Epidermal melanocyte (primary cell): ENCODE measurements at regions not wholly inside any gene's neighbourhood (a gene's known extent, or its start where the extent isn't known, plus 50 kb on each side); places are given as distances from the start of the nearest gene placed in this dataset.
"Not testable (repeated sequence)": the region's sequence is repeated elsewhere in the genome, so short reads cannot be mapped to it uniquely, and the experiment has no call there.

Experiments used
- DNase-seq: peaks from one replicate; pipeline ENCODE4 v3.0.0; 2011; ENCODE audit warnings: low spot score; ENCODE audit not compliant: insufficient read length

DNA sequence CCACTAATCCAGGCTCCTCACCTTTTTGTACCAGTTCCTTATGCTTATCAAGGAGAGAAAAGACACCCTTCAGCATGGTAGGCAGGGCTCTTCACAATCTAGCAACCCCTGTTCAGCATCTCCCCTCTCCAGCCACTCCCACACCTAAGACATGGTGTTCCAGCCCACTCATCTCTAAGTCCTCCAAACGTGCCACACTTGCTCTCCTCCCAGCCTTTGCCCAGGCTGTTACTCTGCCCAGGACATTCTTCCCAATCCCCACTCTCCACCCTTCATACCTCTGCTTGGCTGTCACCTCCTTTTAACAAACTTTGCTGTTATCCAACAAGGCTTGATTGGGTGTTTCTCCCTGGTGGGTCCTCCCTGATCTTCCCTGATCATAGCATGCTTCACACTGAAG, 270.6 kb upstream of the CHAC2 start:
- DNase-seq: no peak

DNA sequence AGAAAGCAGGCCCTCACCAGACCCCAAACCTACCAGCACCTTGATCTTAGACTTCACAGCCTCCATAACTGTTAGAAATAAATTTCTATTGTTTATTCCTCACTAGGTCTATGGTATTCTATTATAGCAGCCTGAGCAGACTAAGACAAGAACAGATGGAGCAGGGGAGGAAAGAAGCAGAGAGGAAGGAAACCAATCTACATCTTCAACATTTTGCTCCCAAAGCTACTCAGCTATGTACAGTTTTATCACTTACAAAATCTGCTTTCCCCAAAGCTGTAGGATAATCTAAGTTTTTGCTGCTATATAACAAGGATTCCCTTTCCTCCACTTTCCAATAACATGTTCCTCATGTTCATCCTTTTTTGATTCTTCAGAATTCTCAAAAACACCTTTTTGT, 274.4 kb upstream of the CHAC2 start:
- DNase-seq: no peak

DNA sequence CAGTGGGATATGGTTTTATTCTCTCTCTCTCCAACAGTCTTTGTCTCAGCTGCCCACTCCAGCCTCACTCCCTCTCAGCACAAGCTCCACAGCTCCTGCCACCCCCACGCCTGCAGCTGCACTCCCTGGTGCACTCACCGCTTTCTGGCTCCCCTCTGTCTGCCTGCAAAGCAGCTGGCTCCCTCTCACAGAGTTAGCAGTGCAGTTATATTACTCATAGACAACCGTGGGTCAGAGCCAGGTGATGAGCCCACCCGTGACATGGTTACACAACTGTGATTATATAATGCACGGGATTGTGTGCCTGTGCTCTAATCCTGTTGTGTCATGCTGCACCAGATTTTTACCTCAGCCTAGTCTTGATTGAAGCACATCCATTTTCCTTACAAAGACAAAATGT, 276.9 kb upstream of the CHAC2 start:
- DNase-seq: no peak

DNA sequence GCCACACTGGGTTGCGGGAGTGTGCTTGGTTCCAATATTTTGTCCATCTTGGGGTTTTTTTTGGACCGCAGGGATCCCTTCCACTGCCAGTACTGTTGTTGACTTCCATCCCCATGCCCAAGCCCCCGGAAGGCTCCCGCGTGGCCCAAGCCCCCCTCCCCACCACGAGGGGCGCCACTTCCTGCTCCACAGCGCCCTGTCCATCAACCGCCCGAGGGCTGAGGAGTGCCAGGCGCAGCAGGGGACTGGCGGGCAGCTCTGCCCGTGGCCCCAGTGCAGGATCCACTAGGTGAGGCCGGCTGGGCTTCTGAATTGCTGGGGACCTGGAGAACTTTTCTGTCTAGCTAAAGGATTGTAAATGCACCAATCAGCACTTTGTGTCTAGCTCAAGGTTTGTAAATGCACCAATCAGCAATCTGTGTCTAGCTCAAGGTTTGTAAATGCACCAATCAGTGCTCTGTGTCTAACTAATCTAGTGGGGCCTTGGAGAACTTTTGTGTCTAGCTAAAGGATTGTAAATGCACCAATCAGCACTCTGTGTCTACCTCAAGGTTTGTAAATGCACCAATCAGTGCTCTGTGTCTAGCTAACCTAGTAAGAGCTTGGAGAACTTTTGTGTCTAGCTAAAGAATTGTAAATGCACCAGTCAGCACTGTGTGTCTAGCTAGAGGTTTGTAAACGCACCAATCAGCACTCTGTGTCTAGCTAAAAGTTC, 281.3 kb upstream of the CHAC2 start:
- not testable (repeated sequence) for DNase-seq

DNA sequence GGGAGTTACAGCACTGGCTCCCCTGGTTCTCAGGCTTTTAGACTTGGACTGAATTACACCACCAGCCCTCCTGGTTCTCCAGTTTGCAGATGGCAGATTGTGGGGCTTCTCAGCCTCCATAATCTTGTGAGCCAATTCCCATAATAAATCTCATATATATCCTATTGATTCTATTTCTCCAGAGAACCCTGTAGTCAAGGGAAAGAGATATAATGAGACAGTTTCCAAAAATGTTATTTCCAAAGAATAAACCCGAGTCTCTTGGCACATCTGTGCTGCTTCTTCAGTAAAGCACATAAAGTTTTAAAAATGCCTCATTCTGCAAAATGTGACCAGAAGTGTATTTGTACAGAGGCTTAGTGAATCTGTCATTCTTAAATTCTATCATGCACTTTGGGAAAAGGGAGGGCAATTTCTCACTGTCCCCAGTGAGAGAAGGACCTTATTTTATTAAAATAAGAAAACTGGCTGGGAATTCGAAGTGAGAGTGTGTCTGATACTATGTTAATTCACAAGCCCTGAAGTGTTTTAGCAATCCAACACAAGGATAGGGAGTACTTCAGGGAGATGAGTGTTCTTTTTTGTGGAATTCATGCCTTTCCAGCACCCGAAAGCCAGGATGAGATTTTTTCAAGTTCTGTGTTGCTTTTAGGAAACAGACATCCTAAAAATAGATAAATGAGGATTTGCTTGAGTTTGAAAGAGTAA, 282.4 kb upstream of the CHAC2 start:
- no peak for DNase-seq

DNA sequence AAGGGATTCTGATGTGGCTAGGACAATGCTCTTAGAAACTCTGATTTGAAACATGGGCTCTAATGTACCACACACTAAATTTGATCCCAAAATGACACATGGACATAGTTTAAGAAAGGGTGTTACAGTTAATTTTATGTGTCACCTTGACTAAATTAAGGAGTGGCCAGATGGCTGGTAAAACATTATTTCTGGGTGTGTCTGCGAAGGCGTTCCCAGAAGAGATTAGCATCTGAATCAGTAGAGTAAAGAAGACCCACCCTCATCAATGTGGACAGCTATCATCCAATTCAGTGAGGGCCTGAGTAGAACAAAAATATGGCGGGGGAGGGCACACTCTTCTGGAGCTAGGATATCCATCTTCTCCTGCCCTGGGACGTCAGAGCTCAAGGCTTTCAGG, 283.1 kb upstream of the CHAC2 start:
- DNase-seq: no peak

DNA sequence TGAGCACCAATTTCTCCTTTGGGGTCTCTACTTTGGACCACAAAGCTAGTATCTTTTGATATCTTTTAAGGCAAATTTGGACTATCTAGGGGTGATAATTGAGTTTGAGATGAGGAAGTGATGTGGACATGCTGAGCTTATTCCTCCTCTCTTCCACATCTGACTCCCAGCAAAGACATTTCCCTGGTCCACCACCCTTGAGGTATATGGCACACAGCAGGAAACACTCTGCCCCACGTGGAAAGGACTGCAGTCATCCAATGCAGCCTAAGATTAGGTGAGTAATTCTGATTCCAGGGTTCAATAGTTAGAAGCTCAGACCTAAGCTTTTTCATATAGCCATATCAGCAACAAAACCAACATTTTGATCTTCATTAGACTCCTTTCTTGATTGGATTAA, 290.1 kb upstream of the CHAC2 start:
- no peak for DNase-seq

DNA sequence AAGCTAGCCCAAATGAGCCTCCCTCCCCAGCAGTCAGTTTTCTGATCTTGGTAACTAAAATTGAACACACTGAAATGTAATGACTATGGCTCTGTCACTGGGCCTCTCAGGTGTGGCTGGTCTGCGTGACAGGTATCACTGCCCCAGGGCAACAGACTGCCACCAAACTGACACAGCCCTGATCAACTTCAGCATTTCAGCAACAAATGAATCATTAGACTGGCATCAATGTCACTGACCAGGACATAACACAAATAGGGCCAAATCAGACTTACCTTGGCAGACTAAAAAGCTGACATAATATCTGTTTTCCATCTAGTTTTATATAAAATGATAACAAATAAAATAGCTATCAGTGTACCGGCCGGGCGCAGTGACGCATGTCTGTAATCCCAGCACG, 290.8 kb upstream of the CHAC2 start:
- DNase-seq: no peak

DNA sequence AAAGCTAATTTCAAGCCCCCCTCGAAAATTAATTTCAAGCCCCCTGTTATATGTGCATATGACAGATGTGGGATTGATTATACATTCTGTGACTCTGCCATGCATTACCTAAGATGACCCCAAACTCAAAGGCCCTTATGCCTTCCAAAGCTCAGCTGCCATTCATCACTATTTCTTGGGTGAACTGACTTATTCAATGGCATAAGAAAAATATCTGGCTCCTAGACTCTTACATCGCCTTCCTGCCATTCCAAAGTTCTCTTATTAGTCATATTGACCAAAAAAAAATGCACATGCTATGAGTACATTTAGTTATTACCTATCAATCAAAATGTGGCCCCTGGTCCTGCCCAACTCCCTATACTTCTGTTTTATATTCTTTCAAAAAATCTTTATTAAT, 291.8 kb upstream of the CHAC2 start:
- DNase-seq: no peak

DNA sequence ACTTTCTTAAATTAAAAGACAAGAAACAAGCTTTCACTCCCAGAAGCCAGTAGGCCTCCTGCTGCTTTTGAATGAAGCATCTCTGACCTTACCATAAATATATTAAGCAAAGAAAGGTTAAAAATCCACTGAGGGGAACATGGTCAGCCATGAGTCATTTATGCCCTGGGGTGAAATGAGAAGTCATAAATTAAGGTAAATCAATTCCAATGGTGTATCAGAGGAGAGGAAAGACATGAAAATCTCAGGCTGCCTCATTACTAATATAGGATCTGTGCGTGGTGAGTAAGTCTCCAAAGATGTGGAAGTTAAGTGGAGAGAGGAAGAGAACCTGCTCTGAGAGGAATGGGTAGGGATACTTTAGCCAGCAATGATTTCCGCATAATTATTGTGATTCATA, 292.3 kb upstream of the CHAC2 start:
- no peak for DNase-seq

DNA sequence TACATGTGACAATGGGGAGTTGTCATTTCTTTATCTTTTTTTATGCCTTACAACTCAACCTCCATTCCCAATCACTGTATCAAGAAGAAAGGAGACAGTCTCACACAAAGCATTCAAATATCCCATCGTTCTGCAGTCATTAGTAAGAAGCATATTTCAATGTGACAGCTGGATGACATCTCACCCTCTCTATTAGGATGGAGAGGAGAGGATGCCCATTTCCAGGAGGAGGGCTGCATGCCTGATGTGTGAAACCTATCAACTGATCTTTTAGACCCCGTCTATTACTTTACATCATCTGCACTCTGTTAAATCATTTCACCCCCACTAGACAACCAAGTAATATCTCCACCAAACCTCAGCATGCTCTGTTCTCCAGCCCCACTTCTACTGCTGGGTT, 292.7 kb upstream of the CHAC2 start:
- DNase-seq: no peak

DNA sequence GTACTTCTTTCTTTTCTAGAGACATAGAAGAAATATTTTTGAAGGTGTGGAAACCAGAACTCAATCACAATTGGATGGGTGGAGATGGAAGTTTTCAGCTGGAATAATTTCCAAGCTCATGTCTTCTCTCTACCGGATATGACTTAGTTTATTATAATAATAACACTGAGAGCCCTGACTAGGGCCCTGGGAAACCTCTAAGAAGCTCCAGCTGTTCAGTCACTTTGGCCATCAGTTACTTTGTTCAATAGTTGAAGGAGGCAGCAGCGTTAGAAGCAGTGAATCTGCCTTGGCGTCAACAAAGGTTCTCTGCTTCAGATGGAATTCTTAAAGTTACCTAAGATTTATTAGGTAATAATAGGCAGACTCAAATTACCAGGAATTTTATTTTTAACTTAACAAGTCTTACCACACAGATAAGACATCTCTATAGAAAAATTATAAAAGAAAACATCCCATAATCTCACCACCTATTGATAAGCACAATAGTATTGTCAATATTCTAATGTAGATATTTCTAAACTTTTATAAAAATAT, 293.8 kb upstream of the CHAC2 start:
- no peak for DNase-seq

DNA sequence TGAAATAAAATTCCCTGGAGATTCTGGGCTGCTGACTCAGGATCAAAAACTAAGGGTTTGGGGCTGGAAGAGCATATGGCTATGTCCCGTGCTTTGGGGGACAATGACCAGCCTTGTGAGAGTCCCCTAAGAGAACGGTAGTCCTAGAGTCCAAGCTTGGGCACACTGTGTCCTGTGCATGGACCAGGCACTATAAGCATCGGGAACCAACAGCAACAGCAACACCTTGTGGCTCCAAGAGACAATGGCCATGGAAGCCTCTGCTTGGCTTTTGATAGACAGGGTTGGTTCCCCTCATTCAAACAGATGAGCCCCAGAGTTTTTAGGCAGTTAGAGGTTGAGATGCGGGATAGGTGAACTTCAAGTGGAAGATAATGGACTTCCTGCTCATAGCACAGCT, 294.4 kb upstream of the CHAC2 start:
- DNase-seq: no peak

DNA sequence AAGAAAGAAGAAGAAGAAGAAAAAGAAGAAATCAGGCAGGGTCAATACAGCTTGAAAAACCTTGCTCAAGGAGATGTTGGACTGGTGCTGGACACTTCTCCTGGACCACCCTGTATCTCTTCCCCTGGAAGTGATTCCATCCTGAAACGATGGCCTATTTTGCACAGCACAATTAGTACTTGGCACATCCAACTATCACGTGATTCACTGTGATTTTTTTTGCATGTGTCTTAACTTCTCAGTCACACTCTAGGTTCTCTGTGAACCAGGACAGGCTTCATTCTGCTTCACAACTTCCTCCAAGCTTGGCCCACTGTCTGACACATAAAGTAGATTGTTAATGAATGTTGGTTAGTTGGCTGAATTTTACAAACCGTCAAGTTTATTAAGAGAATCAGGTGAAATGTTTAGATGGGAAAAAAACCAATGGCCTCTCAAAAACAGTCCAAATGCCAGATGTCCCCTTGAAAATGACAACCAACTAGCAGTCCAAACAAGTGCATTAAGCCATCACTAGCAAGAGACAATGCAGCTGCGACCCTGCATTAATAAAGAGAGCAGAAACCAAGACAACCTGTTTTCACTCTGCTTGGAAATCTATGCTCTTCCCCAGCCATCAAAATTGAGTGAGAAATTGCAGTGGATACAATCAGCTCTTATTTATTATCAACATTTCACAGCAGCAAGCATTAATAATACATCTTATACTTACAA, 300.0 kb upstream of the CHAC2 start:
- no peak for DNase-seq

DNA sequence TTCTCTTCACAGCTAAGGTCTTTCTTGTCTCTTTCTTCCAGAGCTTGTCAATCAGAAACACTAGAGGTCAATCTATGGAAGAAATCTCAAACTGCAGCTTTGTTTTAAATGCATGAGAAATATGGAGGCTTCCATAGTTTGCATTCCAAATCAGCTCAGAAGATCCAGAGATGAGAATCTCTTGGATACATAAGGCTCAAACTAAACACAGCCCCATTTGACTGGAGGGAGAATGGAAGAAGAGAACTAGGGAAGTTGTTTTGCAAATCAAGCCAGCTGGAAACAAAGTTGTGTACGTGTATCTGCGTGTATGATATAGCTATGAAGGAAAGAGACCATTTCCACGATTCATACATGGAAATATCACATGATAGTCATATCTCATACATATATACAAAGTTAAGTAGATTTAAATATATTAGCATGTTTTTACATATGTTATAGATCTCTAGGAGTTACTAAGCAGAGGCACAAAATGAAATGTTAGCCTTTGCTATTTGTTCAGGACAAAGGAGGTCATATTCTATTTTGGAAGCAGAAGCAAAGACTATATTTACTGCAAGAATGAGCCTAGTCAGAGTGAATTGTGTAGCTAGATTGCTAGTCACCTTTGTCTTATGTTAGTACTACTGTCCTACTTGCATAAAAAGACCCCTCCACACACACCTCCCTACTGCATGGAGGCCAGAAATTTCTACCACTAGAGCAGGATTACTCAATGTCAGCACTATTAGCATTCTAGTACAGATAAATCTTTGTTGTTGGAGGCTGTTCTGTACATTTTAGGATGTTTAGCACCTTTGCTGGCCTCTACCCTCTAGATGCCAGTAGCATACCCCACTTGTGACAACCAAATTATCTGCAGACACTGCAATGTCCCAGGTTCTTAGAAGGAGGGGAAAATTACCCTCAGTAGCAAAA, 303.5 kb upstream of the CHAC2 start:
- DNase-seq: no peak

DNA sequence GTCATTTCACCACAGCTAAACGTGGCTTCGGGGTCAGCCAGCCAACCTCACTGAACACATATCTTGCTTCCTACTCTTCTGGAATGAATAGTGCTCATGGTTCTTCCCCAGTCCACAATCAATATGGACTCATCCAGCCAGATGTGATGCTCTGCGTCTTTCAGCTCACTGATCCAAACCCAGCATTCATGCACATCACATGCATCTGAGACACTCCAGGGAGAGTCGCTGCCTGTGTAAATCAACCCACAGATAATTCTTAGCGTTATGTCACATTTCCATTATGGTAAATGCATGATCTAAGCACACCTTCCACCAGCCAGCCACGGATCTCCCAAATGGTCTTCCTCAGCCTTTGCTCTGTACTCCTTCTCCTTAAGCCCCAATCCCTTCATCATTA, 306.7 kb upstream of the CHAC2 start:
- no peak for DNase-seq

DNA sequence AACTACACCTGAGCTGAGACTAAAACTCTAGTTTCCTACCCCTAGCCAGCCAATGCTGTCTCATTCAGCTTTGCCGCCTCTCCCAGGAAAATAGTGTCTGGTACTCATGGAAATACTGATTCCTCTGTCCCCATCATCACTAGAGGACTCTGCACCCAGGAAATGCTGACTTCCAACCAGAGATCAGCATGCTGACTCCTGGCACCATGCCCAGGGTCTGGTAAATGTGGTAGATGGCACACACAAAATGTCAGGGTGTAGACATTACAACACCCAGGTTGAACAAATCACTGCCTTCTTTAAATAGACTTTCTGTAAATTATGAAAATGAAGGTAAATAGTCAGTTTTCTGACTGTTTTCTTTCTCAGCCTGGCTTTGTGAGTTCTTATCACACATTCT, 307.3 kb upstream of the CHAC2 start:
- DNase-seq: no peak

DNA sequence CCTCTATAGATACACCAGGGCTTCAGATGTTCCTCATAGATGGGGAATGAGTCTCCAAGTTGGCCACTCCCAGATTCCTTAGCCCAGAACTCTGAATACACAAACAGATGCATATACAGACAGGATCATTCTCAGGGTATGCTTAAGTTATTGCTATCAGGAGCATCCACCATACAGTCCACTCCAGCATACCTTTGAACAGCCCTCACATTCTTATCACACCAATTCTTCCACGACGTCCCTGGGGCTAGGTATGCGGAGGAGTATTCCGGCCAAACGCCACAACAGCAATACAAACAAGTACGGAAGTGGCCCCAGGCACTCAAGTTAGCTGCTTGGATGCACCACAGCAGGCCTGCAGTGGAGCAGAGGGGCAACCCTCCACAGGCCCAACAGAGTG, 312.5 kb upstream of the CHAC2 start:
- no peak for DNase-seq

DNA sequence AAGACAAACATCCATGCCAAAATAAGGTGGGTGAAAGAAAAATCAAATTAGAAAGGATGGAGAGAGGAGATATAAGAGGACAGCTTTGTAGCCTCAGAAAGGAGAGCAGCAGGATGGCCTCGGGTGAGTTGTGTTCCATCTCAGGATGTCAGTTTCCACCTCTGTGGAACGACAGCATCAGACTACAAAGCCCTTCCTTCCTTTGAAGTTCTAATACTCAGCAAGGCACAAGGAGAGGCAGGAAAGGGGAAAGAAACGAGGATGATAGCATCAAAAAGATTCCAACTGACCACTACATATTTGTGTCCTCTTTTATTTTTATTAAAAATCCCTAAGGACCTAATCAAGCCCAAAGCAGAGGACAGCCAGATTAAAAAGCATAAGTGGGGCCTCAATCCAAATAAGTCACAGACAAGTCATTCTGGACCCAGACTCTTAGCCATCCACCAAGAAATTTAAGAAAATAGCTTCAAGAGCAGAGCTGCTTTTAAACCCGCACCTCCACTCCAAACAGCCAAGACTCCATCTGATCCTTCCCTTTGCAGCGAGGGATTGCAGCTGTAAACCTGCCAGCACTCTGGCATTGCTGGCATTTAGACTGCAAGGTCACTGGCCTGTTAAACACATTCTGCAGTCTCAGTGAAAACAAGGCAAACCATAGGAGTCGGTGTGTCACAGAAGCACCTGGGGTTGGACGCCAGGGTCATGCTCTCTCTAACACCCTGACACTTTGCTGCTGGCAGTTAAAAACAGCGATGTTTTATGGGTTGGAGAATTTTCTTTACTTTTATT, 314.5 kb upstream of the CHAC2 start:
- no peak for DNase-seq

DNA sequence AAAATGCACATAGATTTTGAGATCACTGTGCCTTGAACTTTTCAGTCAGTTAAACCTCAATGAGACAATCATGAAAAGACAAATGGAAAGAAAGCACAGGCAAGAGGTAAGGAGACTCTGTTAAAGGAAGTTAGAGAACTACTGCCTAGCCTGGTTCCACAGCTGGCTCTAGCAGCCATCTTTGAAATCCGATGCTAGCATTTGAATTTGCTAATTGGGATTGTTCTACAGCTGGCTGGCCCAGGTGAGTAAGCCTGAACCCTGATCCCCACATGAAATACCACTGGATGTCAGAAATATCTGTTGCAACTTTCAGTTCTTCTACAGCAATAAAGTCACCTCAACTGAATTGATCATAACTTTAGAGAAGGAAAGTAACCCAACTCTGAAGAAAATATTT, 315.2 kb upstream of the CHAC2 start:
- DNase-seq: no peak

DNA sequence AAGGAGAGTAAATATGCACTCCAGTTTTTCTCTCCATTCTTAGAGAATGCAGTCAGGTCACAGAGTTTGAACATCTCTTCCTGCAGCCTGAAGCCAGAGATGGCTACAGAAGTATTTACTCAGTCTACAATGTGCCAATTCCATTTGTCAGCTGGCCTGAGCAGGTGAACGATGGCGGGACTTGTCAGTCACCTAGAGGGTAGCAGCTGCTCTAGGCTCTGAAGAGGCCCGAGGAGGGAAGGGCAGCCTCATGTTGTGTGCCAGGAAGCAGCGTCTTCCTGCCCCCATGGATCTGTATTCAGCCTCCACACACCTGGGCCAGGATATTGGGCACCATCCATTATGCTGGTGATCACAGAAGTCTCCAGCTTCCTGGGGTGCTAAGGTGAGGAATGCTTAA, 316.7 kb upstream of the CHAC2 start:
- DNase-seq: no peak
